ENCODE measurements at regions not wholly inside any gene's neighbourhood (a gene's known extent, or its start where the extent isn't known, plus 50 kb on each side); places are given as distances from the start of the nearest gene placed in this dataset.
"Not testable (repeated sequence)": the region's sequence is repeated elsewhere in the genome, so short reads cannot be mapped to it uniquely, and the experiment has no call there.

GRCh38 chr4:32680946-32681345 is 1960.8 kb downstream of the PCDH7 start:
- Mint-ChIP-seq H3K27me3 (no peaks in the 10 kb centered on the region), H3K36me3 (ENCODE audit: insufficient read depth) (no peaks in the 10 kb centered on the region)

GRCh38 chr4:32684160-32684559 is 1964.0 kb downstream of the PCDH7 start:
- peaks cover 12% of the 10 kb centered on the region for H3K9me3 Mint-ChIP-seq
- no peak overlapping the region for H3K27ac Mint-ChIP-seq (ENCODE audit: low read depth)
- H3K36me3 Mint-ChIP-seq (ENCODE audit: insufficient read depth): no peaks in the 10 kb centered on the region
- H3K4me1 Mint-ChIP-seq: no peaks in the 10 kb centered on the region
- H3K4me3 Mint-ChIP-seq: no peak overlapping the region
- DNase-seq (ENCODE audit: low spot score in 2 of 2): no peak
- H3K27me3 Mint-ChIP-seq: no peaks in the 10 kb centered on the region
- ATAC-seq (replicated peaks; ENCODE audit: extremely low read depth, poor library complexity, severe bottlenecking): no peak

More at GRCh38 chr4:32680946-32681345, 1960.8 kb downstream of the PCDH7 start:
- DNase-seq (ENCODE audit: low spot score in 2 of 2): no peak
- peaks cover 20% of the 10 kb centered on the region for H3K9me3 Mint-ChIP-seq
- no peak for ATAC-seq (replicated peaks; ENCODE audit: extremely low read depth, poor library complexity, severe bottlenecking)
- no peak overlapping the region for H3K27ac Mint-ChIP-seq (ENCODE audit: low read depth)
- no peak overlapping the region for H3K4me3 Mint-ChIP-seq
- H3K4me1 Mint-ChIP-seq: no peaks in the 10 kb centered on the region

GRCh38 chr4:32686123-32686522 is 1966.0 kb downstream of the PCDH7 start:
- no peak for ATAC-seq (replicated peaks; ENCODE audit: extremely low read depth, poor library complexity, severe bottlenecking)
- Mint-ChIP-seq H3K4me3 (no peak overlapping the region), H3K4me1 (no peaks in the 10 kb centered on the region), H3K27me3 (no peaks in the 10 kb centered on the region), H3K9me3 (no peaks in the 10 kb centered on the region), H3K27ac (ENCODE audit: low read depth) (no peak overlapping the region), H3K36me3 (ENCODE audit: insufficient read depth) (no peaks in the 10 kb centered on the region)
- DNase-seq (ENCODE audit: low spot score in 2 of 2): no peak

GRCh38 chr4:32689518-32689917 is 1969.3 kb downstream of the PCDH7 start:
- no peaks in the 10 kb centered on the region for H3K36me3 Mint-ChIP-seq (ENCODE audit: insufficient read depth)

GRCh38 chr4:32697281-32697814 is 1977.2 kb downstream of the PCDH7 start:
- no peak overlapping the region for H3K27ac Mint-ChIP-seq (ENCODE audit: low read depth)
- H3K36me3 Mint-ChIP-seq (ENCODE audit: insufficient read depth): no peaks in the 10 kb centered on the region
- H3K27me3 Mint-ChIP-seq: no peaks in the 10 kb centered on the region
- H3K9me3 Mint-ChIP-seq: peaks cover 21% of the 10 kb centered on the region
- DNase-seq (ENCODE audit: low spot score in 2 of 2): no peak
- no peaks in the 10 kb centered on the region for H3K4me1 Mint-ChIP-seq
- H3K4me3 Mint-ChIP-seq: no peak overlapping the region
- ATAC-seq (replicated peaks; ENCODE audit: extremely low read depth, poor library complexity, severe bottlenecking): no peak

More at GRCh38 chr4:32689518-32689917, 1969.3 kb downstream of the PCDH7 start:
- no peak for ATAC-seq (replicated peaks; ENCODE audit: extremely low read depth, poor library complexity, severe bottlenecking)
- no peak overlapping the region for H3K27ac Mint-ChIP-seq (ENCODE audit: low read depth)
- no peak overlapping the region for H3K4me3 Mint-ChIP-seq
- H3K9me3 Mint-ChIP-seq: peaks cover 6% of the 10 kb centered on the region
- H3K27me3 Mint-ChIP-seq: no peaks in the 10 kb centered on the region
- no peaks in the 10 kb centered on the region for H3K4me1 Mint-ChIP-seq
- DNase-seq (ENCODE audit: low spot score in 2 of 2): no peak

GRCh38 chr4:32700838-32701237 is 1980.7 kb downstream of the PCDH7 start:
- no peak overlapping the region for H3K4me3 Mint-ChIP-seq
- ATAC-seq (replicated peaks; ENCODE audit: extremely low read depth, poor library complexity, severe bottlenecking): no peak
- no peak overlapping the region for H3K27ac Mint-ChIP-seq (ENCODE audit: low read depth)
- no peaks in the 10 kb centered on the region for H3K4me1 Mint-ChIP-seq
- peaks cover 4% of the 10 kb centered on the region for H3K9me3 Mint-ChIP-seq
- DNase-seq (ENCODE audit: low spot score in 2 of 2): no peak
- no peaks in the 10 kb centered on the region for H3K27me3 Mint-ChIP-seq
- no peaks in the 10 kb centered on the region for H3K36me3 Mint-ChIP-seq (ENCODE audit: insufficient read depth)

GRCh38 chr4:32706893-32707292 is 1986.7 kb downstream of the PCDH7 start:
- DNase-seq (ENCODE audit: low spot score in 2 of 2) (no peak), ATAC-seq (replicated peaks; ENCODE audit: extremely low read depth, poor library complexity, severe bottlenecking) (no peak)
- no peaks in the 10 kb centered on the region for H3K4me1 Mint-ChIP-seq
- no peak overlapping the region for H3K27ac Mint-ChIP-seq (ENCODE audit: low read depth)
- peaks cover 28% of the 10 kb centered on the region for H3K9me3 Mint-ChIP-seq
- no peak overlapping the region for H3K4me3 Mint-ChIP-seq
- H3K27me3 Mint-ChIP-seq: no peaks in the 10 kb centered on the region
- H3K36me3 Mint-ChIP-seq (ENCODE audit: insufficient read depth): no peaks in the 10 kb centered on the region

- H3K4me3 Mint-ChIP-seq; DNase-seq (ENCODE audit: low spot score in 2 of 2); H3K27ac Mint-ChIP-seq (ENCODE audit: low read depth); H3K27me3 Mint-ChIP-seq; H3K36me3 Mint-ChIP-seq (ENCODE audit: insufficient read depth); ATAC-seq (replicated peaks; ENCODE audit: extremely low read depth, poor library complexity, severe bottlenecking); H3K4me1 Mint-ChIP-seq: not testable (repeated sequence)
- peaks cover 22% of the 10 kb centered on the region for H3K9me3 Mint-ChIP-seq
Measured at GRCh38 chr4:32716090-32716620, 1996.0 kb downstream of the PCDH7 start.

- H3K36me3 Mint-ChIP-seq (ENCODE audit: insufficient read depth): no peaks in the 10 kb centered on the region
- no peaks in the 10 kb centered on the region for H3K4me1 Mint-ChIP-seq
- no peaks in the 10 kb centered on the region for H3K27me3 Mint-ChIP-seq
- peaks cover 17% of the 10 kb centered on the region for H3K9me3 Mint-ChIP-seq
- ATAC-seq (replicated peaks; ENCODE audit: extremely low read depth, poor library complexity, severe bottlenecking): no peak
- H3K27ac Mint-ChIP-seq (ENCODE audit: low read depth): no peak overlapping the region
- no peak overlapping the region for H3K4me3 Mint-ChIP-seq
- DNase-seq (ENCODE audit: low spot score in 2 of 2): no peak
Measured at GRCh38 chr4:32735856-32736590, 2015.9 kb downstream of the PCDH7 start.

- DNase-seq (ENCODE audit: low spot score in 2 of 2) (no peak), ATAC-seq (replicated peaks; ENCODE audit: extremely low read depth, poor library complexity, severe bottlenecking) (no peak)
- Mint-ChIP-seq H3K4me3 (no peak overlapping the region), H3K27ac (ENCODE audit: low read depth) (no peak overlapping the region), H3K27me3 (no peaks in the 10 kb centered on the region), H3K4me1 (no peaks in the 10 kb centered on the region), H3K9me3 (peaks cover 8% of the 10 kb centered on the region), H3K36me3 (ENCODE audit: insufficient read depth) (no peaks in the 10 kb centered on the region)
Measured at GRCh38 chr4:32744211-32744610, 2024.0 kb downstream of the PCDH7 start.

- no peaks in the 10 kb centered on the region for H3K36me3 Mint-ChIP-seq (ENCODE audit: insufficient read depth)
- H3K27ac Mint-ChIP-seq (ENCODE audit: low read depth): no peak overlapping the region
- no peaks in the 10 kb centered on the region for H3K4me1 Mint-ChIP-seq
- H3K27me3 Mint-ChIP-seq: no peaks in the 10 kb centered on the region
- peaks cover 8% of the 10 kb centered on the region for H3K9me3 Mint-ChIP-seq
- DNase-seq (ENCODE audit: low spot score in 2 of 2): no peak
- ATAC-seq (replicated peaks; ENCODE audit: extremely low read depth, poor library complexity, severe bottlenecking): no peak
- H3K4me3 Mint-ChIP-seq: no peak overlapping the region
Measured at GRCh38 chr4:32745351-32745750, 2025.2 kb downstream of the PCDH7 start.

- no peak overlapping the region for H3K27ac Mint-ChIP-seq (ENCODE audit: low read depth)
- H3K36me3 Mint-ChIP-seq (ENCODE audit: insufficient read depth): no peaks in the 10 kb centered on the region
- no peak overlapping the region for H3K4me3 Mint-ChIP-seq
- H3K9me3 Mint-ChIP-seq: peaks cover 4% of the 10 kb centered on the region
- no peak for DNase-seq (ENCODE audit: low spot score in 2 of 2)
- H3K27me3 Mint-ChIP-seq: no peaks in the 10 kb centered on the region
- no peaks in the 10 kb centered on the region for H3K4me1 Mint-ChIP-seq
- no peak for ATAC-seq (replicated peaks; ENCODE audit: extremely low read depth, poor library complexity, severe bottlenecking)
Measured at GRCh38 chr4:32748061-32748460, 2027.9 kb downstream of the PCDH7 start.

GRCh38 chr4:32748498-32748897 is 2028.3 kb downstream of the PCDH7 start:
- Mint-ChIP-seq H3K4me3 (no peak overlapping the region), H3K4me1 (no peaks in the 10 kb centered on the region), H3K36me3 (ENCODE audit: insufficient read depth) (no peaks in the 10 kb centered on the region), H3K9me3 (peaks cover 4% of the 10 kb centered on the region), H3K27me3 (no peaks in the 10 kb centered on the region), H3K27ac (ENCODE audit: low read depth) (no peak overlapping the region)
- ATAC-seq (replicated peaks; ENCODE audit: extremely low read depth, poor library complexity, severe bottlenecking): no peak
- DNase-seq (ENCODE audit: low spot score in 2 of 2): no peak
